Fibroblast of lung (primary cell): ENCODE measurements at regions not wholly inside any gene's neighbourhood (a gene's known extent, or its start where the extent isn't known, plus 50 kb on each side); places are given as distances from the start of the nearest gene placed in this dataset.

Experiments used
- DNase-seq, 2 donors: peaks; one replicate each; pipeline versions ENCODE4 v3.0.0 to v3.0.0-alpha.2; 2010; ENCODE audit warnings: low read depth in 2 of 2
- H2AFZ ChIP-seq: 2 replicates; pipeline ENCODE4 v1.5.1; 2012; ENCODE audit warnings: low read length, control low read depth, inconsistent platforms
- H3K27ac ChIP-seq: 2 replicates; pipeline ENCODE4 v1.5.1; 2011; ENCODE audit warnings: low read length, control low read depth; ENCODE audit not compliant: insufficient read depth
- H3K27me3 ChIP-seq: 2 replicates; pipeline ENCODE4 v1.5.1; 2011; ENCODE audit warnings: mild to moderate bottlenecking, low read length; ENCODE audit not compliant: control insufficient read depth, insufficient read depth
- H3K36me3 ChIP-seq: 2 replicates; pipeline ENCODE4 v1.5.1; 2011; ENCODE audit warnings: low read length; ENCODE audit not compliant: control insufficient read depth, insufficient read depth
- H3K4me1 ChIP-seq: 2 replicates; pipeline ENCODE4 v1.5.1; 2011; ENCODE audit warnings: low read length; ENCODE audit not compliant: control insufficient read depth, insufficient read depth; ENCODE audit errors: extremely low read depth
- H3K4me2 ChIP-seq: 2 replicates; pipeline ENCODE4 v1.5.1; 2011; ENCODE audit warnings: low read length, control low read depth; ENCODE audit not compliant: insufficient read depth; ENCODE audit errors: extremely low read depth
- H3K4me3 ChIP-seq, 4 experiments: fragments of 200-600 bp in 1 of 4; sonication (generic) in 1 of 4; replicated peaks in 1 of 4; 2 replicates each; pipeline ENCODE4 v1.5.1; 2011 to 2016; ENCODE audit warnings: low read length in 4 of 4, low read depth in 3 of 4, mild to moderate bottlenecking in 3 of 4, control low read depth in 2 of 4, inconsistent platforms in 1 of 4, mixed read lengths in 1 of 4; ENCODE audit not compliant: insufficient read depth in 1 of 4; ENCODE audit errors: control extremely low read depth in 1 of 4
- H3K79me2 ChIP-seq: 2 replicates; pipeline ENCODE4 v1.5.1; 2012; ENCODE audit warnings: mild to moderate bottlenecking, low read length, inconsistent platforms; ENCODE audit not compliant: control insufficient read depth, insufficient read depth
- H3K9ac ChIP-seq: 2 replicates; pipeline ENCODE4 v1.5.1; 2011; ENCODE audit warnings: mild to moderate bottlenecking, low read length, control low read depth; ENCODE audit not compliant: insufficient read depth
- H3K9me3 ChIP-seq: 2 replicates; pipeline ENCODE4 v1.5.1; 2012; ENCODE audit warnings: low read depth, low read length; ENCODE audit not compliant: control insufficient read depth, insufficient read depth
- H4K20me1 ChIP-seq: 2 replicates; pipeline ENCODE4 v1.5.1; 2011; ENCODE audit warnings: low read length; ENCODE audit not compliant: control insufficient read depth, insufficient read depth; ENCODE audit errors: extremely low read depth
- EZH2 ChIP-seq: IDR thresholded peaks from 2 replicates; pipeline ENCODE4 v1.5.1; 2012; ENCODE audit warnings: low read length, control low read depth, mild to moderate bottlenecking; ENCODE audit errors: missing control alignments
- TF ChIP-seq, protein P1 (sequence below), 2 donors: IDR thresholded peaks in 1 of 2; conservative IDR thresholded peaks in 1 of 2; 1 replicate in 1 of 2; 2 replicates in 1 of 2; pipeline ENCODE4 v1.5.1; 2011 to 2012; ENCODE audit warnings: low read length in 2 of 2, control low read depth in 1 of 2, inconsistent platforms in 1 of 2, low read depth in 1 of 2, mild to moderate bottlenecking in 1 of 2

DNA sequence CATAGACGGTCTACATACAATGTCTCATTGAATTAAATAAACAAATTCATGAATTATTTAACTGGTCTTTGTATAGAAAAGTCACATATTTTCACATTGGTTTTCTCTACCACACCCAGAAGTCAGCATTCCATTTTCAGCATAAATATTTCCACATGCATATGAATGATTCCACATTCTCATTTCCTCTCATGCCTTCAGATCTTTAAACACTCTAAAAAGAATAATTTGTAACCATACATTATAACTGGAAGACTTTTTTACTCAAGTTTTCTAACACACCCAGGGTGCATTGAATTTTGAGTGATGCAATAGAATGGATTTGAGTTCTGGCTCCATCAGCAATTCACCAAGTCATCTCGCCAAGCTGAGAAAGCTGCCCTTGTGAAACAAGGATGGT, 501.8 kb upstream of the TENM4 start:
- H3K4me1 ChIP-seq: no peaks in the 10 kb centered on the region

DNA sequence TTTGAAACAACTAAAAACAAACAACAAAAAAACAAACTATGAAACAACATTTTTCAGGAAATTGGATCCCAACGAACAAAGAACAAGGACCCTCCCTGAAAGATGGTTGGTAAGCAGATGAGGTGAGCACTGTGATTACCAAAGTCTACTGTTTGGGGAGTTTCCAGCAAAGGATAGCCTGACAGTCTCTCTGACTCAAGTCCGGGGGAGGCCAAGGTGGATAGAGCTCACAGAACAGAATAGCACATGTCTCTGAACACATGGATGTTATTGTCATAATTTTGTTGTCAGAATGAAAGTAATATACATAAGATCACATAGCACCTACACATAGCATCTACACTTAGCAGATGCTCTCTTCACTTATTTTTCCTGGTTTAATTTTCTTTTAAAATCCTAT, 501.3 kb upstream of the TENM4 start:
- H3K9me3 ChIP-seq: no peaks in the 10 kb centered on the region
- H3K4me1 ChIP-seq: no peaks in the 10 kb centered on the region
- DNase-seq: no peak
- no peaks in the 10 kb centered on the region for H4K20me1 ChIP-seq
- no peaks in the 10 kb centered on the region for H3K79me2 ChIP-seq
- no peak overlapping the region for H3K27ac ChIP-seq
- H3K27me3 ChIP-seq: no peaks in the 10 kb centered on the region
- no peak overlapping the region for H3K4me3 ChIP-seq
- H3K36me3 ChIP-seq: no peaks in the 10 kb centered on the region
- H3K9ac ChIP-seq: no peak overlapping the region
- no peak overlapping the region for H3K4me2 ChIP-seq
- no peak overlapping the region for H2AFZ ChIP-seq
- TF ChIP-seq, protein P1, sequence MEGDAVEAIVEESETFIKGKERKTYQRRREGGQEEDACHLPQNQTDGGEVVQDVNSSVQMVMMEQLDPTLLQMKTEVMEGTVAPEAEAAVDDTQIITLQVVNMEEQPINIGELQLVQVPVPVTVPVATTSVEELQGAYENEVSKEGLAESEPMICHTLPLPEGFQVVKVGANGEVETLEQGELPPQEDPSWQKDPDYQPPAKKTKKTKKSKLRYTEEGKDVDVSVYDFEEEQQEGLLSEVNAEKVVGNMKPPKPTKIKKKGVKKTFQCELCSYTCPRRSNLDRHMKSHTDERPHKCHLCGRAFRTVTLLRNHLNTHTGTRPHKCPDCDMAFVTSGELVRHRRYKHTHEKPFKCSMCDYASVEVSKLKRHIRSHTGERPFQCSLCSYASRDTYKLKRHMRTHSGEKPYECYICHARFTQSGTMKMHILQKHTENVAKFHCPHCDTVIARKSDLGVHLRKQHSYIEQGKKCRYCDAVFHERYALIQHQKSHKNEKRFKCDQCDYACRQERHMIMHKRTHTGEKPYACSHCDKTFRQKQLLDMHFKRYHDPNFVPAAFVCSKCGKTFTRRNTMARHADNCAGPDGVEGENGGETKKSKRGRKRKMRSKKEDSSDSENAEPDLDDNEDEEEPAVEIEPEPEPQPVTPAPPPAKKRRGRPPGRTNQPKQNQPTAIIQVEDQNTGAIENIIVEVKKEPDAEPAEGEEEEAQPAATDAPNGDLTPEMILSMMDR (conservative IDR thresholded peaks at IDR 0.05 in 1 of 2, IDR thresholded peaks at IDR 0.05 in 1 of 2; ENCODE audit: low read depth in 1 of 2, low read length in 2 of 2): no peak
- no peak for TF ChIP-seq EZH2

More for the DNA sequence above, 501.8 kb upstream of the TENM4 start:
- no peak overlapping the region for H3K27ac ChIP-seq
- no peaks in the 10 kb centered on the region for H3K27me3 ChIP-seq
- no peak overlapping the region for H3K9ac ChIP-seq
- no peaks in the 10 kb centered on the region for H4K20me1 ChIP-seq
- H3K36me3 ChIP-seq: no peaks in the 10 kb centered on the region
- no peaks in the 10 kb centered on the region for H3K9me3 ChIP-seq
- H3K79me2 ChIP-seq: no peaks in the 10 kb centered on the region
- no peak overlapping the region for H3K4me2 ChIP-seq
- H2AFZ ChIP-seq: no peak overlapping the region
- no peak overlapping the region for H3K4me3 ChIP-seq
- no peak for DNase-seq
- TF ChIP-seq, protein P1 (conservative IDR thresholded peaks at IDR 0.05 in 1 of 2, IDR thresholded peaks at IDR 0.05 in 1 of 2; ENCODE audit: low read depth in 1 of 2, low read length in 2 of 2): no peak
- no peak for TF ChIP-seq EZH2

DNA sequence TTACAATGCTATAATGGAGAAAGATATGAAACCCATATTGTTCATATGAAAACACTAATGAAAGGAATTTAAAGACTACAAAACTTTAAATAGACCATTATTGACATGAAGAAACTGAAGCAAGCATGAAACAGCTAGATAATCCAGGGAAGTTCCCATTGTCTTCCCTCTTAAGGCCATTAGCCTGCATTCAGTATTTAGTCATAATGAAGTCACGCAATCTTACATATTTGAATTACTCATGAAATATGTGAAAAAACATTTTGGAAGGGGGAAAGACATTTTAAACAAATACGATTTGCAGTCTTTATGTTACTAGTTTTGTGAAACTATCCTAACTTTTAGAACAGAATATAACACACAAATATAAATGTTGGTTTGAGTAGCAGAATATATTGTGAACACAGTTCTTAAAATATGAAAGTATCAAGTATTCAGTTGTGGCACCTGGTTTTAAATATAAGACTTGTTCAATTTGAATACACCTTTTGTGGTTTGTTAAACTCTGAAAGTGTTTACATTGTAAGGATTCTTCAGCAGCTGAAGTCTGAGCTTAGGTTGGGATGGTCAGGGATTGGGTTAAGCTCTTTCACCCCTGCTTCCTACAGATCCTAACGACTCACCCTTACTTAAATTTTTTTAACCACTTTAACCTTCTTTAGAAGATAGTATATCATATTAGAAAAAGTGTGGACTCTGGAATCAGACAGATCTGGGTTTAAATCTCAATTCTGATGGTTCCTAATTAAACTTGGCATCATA, 500.3 kb upstream of the TENM4 start:
- TF ChIP-seq, protein P1 (conservative IDR thresholded peaks at IDR 0.05 in 1 of 2, IDR thresholded peaks at IDR 0.05 in 1 of 2; ENCODE audit: low read depth in 1 of 2, low read length in 2 of 2): no peak
- no peak for TF ChIP-seq EZH2
- Histone ChIP-seq H3K79me2 (no peaks in the 10 kb centered on the region), H3K27ac (no peak overlapping the region), H3K4me1 (no peaks in the 10 kb centered on the region), H3K9me3 (no peaks in the 10 kb centered on the region), H2AFZ (no peak overlapping the region), H3K9ac (no peak overlapping the region), H4K20me1 (no peaks in the 10 kb centered on the region), H3K4me3 (no peak overlapping the region), H3K27me3 (no peaks in the 10 kb centered on the region), H3K36me3 (no peaks in the 10 kb centered on the region), H3K4me2 (no peak overlapping the region)
- DNase-seq: peak; percentile 31 to 49
